ENCODE measurements at regions not wholly inside any gene's neighbourhood (a gene's known extent, or its start where the extent isn't known, plus 50 kb on each side); places are given as distances from the start of the nearest gene placed in this dataset.
A peak's percentile ranks its signal among the peaks of the same experiment; 100 is the strongest.

- Mint-ChIP-seq H3K4me1 (no peaks in the 10 kb centered on the region), H3K36me3 (no peaks in the 10 kb centered on the region), H3K4me3 (no peak overlapping the region), H3K9me3 (no peaks in the 10 kb centered on the region), H3K27me3 (ENCODE audit: insufficient read depth, low read depth) (no peaks in the 10 kb centered on the region), H3K27ac (no peak overlapping the region)
- Histone ChIP-seq H3K36me3 (no peaks in the 10 kb centered on the region), H2AFZ (replicated peaks) (peak overlapping the region; percentile 29), H3K4me2 (no peak overlapping the region), H3K9ac (no peak overlapping the region), H4K20me1 (ENCODE audit: low read depth) (no peaks in the 10 kb centered on the region), H3K27me3 (no peaks in the 10 kb centered on the region), H3F3A (ENCODE audit: low read depth) (no peaks in the 10 kb centered on the region), H3K79me2 (ENCODE audit: low read depth) (no peaks in the 10 kb centered on the region), H3K27ac (no peak overlapping the region), H3K9me3 (ENCODE audit: low read depth) (no peaks in the 10 kb centered on the region), H3K4me3 (no peak overlapping the region), H3K4me1 (no peaks in the 10 kb centered on the region)
- no peak for DNase-seq (ENCODE audit: low spot score)
- no peak for TF ChIP-seq CTCF (IDR thresholded peaks at IDR 0.05)
- TF ChIP-seq EZH2 (IDR thresholded peaks at IDR 0.05): no peak
- TF ChIP-seq EZH2phosphoT487 (IDR thresholded peaks at IDR 0.05): no peak
Observed at GRCh38 chr7:26958834-26959233, 94.4 kb upstream of the SKAP2 start.

- Histone ChIP-seq H2AFZ (replicated peaks) (no peak overlapping the region), H3F3A (ENCODE audit: low read depth) (no peaks in the 10 kb centered on the region), H3K27me3 (no peaks in the 10 kb centered on the region), H3K79me2 (ENCODE audit: low read depth) (no peaks in the 10 kb centered on the region), H3K9ac (no peak overlapping the region), H3K36me3 (no peaks in the 10 kb centered on the region), H4K20me1 (ENCODE audit: low read depth) (no peaks in the 10 kb centered on the region), H3K4me1 (peaks cover 6% of the 10 kb centered on the region), H3K27ac (no peak overlapping the region), H3K4me2 (no peak overlapping the region), H3K9me3 (ENCODE audit: low read depth) (no peaks in the 10 kb centered on the region), H3K4me3 (no peak overlapping the region)
- TF ChIP-seq CTCF (IDR thresholded peaks at IDR 0.05): no peak
- no peak for TF ChIP-seq EZH2 (IDR thresholded peaks at IDR 0.05)
- no peak for TF ChIP-seq EZH2phosphoT487 (IDR thresholded peaks at IDR 0.05)
- Mint-ChIP-seq H3K27me3 (ENCODE audit: insufficient read depth, low read depth) (no peaks in the 10 kb centered on the region), H3K4me3 (no peak overlapping the region), H3K9me3 (no peaks in the 10 kb centered on the region), H3K36me3 (no peaks in the 10 kb centered on the region), H3K4me1 (peaks cover 9% of the 10 kb centered on the region), H3K27ac (no peak overlapping the region)
- DNase-seq (ENCODE audit: low spot score): no peak
Observed at GRCh38 chr7:26955516-26955915, 91.1 kb upstream of the SKAP2 start.

GRCh38 chr7:26954951-26955350 is 90.6 kb upstream of the SKAP2 start:
- Histone ChIP-seq H3F3A (ENCODE audit: low read depth) (no peaks in the 10 kb centered on the region), H2AFZ (replicated peaks) (no peak overlapping the region), H3K27ac (no peak overlapping the region), H3K9ac (no peak overlapping the region), H3K36me3 (no peaks in the 10 kb centered on the region), H3K27me3 (no peaks in the 10 kb centered on the region), H3K4me1 (peaks cover 11% of the 10 kb centered on the region), H3K79me2 (ENCODE audit: low read depth) (no peaks in the 10 kb centered on the region), H3K4me3 (no peak overlapping the region), H3K4me2 (no peak overlapping the region), H3K9me3 (ENCODE audit: low read depth) (no peaks in the 10 kb centered on the region), H4K20me1 (ENCODE audit: low read depth) (no peaks in the 10 kb centered on the region)
- Mint-ChIP-seq H3K36me3 (no peaks in the 10 kb centered on the region), H3K9me3 (no peaks in the 10 kb centered on the region), H3K27me3 (ENCODE audit: insufficient read depth, low read depth) (no peaks in the 10 kb centered on the region), H3K4me3 (no peak overlapping the region), H3K4me1 (peaks cover 9% of the 10 kb centered on the region), H3K27ac (no peak overlapping the region)
- no peak for DNase-seq (ENCODE audit: low spot score)
- TF ChIP-seq CTCF (IDR thresholded peaks at IDR 0.05) (no peak), EZH2 (IDR thresholded peaks at IDR 0.05) (no peak), EZH2phosphoT487 (IDR thresholded peaks at IDR 0.05) (no peak)
